ENCODE measurements at regions not wholly inside any gene's neighbourhood (a gene's known extent, or its start where the extent isn't known, plus 50 kb on each side); places are given as distances from the start of the nearest gene placed in this dataset.

- peak; percentile 36 for DNase-seq
These were observed 62.1 kb upstream of the MAPRE2 start for GRCh38 chr18:34978953-34979608.

DNA sequence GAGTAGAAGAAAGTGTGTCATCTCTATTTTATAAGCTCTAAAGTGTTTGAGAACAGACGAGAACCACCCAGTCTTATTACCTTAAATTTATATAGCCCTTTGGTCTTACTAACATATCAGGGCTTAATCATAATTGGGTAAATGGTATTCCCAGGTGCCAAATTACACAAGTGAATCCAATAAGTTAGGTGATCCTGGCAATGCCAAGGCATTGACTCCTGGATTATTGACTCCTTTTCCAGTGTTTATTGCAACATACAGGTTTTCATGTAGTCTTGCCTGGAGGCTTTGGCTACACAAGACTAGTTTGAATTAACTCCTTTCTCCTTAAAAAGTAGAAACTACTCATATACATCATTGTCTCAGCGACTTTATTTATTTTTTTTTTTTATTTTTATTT, 59.7 kb upstream of the MAPRE2 start:
- DNase-seq = no peak

GRCh38 chr18:34985963-34986362, 55.2 kb upstream of the MAPRE2 start:
- DNase-seq = no peak

- no peak for DNase-seq
These were observed 50.6 kb upstream of the MAPRE2 start for GRCh38 chr18:34990597-34990996.

- DNase-seq = no peak
These were observed 50.1 kb upstream of the MAPRE2 start for GRCh38 chr18:34991152-34991551.
